GM10266 (cell line): ENCODE measurements at regions not wholly inside any gene's neighbourhood (a gene's known extent, or its start where the extent isn't known, plus 50 kb on each side); places are given as distances from the start of the nearest gene placed in this dataset.

Source experiments
- DNase-seq: peaks from one replicate; pipeline ENCODE4 v3.0.0; 2012; ENCODE audit errors: extremely low spot score
- TF ChIP-seq, protein P1 (sequence below): IDR thresholded peaks from 2 replicates; pipeline ENCODE4 v1.5.1; 2012; ENCODE audit warnings: mild to moderate bottlenecking, low read depth; ENCODE audit not compliant: control insufficient read depth, insufficient read depth; ENCODE audit errors: missing control alignments

DNA sequence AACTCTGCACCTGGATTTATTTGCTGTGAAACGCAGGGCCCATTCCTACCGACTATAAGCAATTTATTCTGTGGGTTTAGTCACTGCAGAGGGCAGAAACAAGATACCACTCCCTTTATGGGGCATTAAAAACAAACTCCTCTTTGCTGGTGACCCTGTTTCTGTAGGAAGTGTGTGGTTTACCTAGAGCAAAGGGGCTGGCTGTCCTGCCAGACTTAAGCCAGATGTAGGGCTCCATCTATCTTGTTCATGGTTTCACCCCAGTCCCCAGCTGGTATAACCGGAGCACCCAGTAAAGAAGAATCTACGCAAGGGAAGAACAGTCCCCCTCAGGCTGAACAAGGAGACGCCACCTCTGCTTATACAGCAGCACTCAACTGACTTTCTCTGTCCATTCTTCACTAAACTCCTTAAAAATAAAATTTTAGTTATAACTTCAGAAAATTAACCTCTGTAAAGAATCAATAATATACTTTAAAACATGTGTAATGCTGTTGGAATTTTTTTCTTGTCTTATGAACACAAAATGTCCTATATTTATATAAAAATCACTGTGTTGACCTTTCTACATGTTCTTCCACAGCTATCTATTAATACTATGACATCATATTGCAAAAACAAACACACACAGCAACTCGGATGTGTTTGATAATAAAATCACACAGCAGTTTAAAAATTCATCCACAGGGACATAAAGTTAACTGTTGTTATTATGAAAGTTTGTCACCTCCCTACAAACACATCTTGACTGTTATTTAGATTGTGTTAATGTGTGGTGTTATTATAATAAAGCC, 126.1 kb upstream of the RPS6KA2 start:
- TF ChIP-seq, protein P1, sequence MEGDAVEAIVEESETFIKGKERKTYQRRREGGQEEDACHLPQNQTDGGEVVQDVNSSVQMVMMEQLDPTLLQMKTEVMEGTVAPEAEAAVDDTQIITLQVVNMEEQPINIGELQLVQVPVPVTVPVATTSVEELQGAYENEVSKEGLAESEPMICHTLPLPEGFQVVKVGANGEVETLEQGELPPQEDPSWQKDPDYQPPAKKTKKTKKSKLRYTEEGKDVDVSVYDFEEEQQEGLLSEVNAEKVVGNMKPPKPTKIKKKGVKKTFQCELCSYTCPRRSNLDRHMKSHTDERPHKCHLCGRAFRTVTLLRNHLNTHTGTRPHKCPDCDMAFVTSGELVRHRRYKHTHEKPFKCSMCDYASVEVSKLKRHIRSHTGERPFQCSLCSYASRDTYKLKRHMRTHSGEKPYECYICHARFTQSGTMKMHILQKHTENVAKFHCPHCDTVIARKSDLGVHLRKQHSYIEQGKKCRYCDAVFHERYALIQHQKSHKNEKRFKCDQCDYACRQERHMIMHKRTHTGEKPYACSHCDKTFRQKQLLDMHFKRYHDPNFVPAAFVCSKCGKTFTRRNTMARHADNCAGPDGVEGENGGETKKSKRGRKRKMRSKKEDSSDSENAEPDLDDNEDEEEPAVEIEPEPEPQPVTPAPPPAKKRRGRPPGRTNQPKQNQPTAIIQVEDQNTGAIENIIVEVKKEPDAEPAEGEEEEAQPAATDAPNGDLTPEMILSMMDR: no peak
- DNase-seq: no peak

DNA sequence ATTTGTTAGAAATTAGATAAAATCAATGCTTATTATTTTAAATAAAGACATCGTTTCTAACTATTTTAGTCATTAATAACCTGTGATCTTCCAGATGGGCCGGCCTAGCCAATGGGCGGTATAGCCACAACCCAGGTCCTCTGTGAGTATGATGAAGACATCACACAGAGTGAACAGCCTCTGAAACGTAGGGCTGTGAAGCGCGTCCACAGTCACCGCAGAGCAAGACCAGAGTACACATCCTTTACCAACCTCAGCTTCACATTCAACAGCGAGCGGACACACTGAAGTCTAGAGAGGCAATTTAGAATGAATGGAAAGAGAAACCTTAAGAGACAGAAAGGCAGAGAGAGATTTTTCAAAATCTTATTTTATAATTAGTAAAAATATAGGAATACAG, 125.0 kb upstream of the RPS6KA2 start:
- peak; percentile 77 for DNase-seq
- TF ChIP-seq, protein P1: no peak

DNA sequence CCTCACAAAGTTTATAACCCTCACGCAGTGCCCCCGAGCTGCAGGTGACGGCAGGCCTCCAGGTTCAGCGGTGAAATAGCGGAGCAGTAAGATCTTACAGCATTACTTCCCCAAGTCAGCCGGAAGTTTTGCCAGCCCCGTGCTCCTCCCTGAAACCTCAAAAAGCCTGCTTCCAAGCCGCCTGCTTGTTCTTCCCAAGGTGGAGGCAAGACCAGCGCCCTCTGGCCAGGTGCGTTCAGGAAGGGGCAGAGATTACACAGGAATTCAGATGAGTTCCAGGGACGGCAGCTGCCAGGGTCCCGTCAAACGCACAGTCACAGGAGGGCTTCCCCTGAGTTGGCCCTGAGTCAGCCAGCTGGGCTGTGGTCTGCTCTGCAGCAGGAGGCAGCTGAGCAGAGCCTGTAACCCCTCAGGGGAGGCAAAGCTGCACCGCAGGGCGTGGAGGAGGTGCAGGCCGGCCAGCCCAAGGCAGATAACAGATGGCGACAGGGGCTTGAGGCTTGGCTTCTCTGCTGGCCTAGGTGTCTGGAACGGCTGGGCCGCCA, 124.1 kb upstream of the RPS6KA2 start:
- peak; percentile 45 for DNase-seq
- TF ChIP-seq, protein P1: no peak

DNA sequence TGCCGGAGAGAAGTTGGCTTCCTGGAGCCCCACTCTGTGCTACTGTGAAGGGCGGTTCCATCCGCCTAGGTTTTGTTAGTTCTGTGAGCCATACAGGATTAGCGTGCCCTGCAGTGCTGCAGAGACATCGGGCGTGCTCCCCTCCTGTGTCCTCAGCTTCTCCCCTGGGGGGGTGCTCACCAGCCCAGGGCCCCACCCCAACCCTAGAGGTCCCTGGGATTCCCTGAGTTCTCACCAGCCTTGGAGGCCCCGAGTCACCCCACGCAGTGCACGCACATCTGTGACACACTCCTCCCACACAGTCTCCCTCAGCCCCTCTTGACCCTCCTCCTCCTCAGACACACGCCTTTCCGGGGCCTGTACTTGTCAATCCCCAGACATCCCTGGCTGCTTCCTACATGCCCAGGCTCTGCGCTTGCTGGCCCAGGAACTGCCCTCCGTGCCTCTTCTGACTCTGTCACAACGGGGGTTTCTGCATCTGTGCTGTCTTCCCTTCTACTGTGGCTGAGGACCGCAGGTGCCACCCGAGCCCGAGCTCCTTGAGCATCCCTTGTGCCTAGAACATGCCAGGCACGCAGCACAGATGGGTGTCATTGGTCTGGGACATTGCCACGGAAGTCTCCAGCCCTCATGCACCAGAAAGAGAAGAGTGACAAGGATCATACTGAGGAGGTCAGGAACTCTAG, 123.2 kb upstream of the RPS6KA2 start:
- TF ChIP-seq, protein P1: no peak
- DNase-seq: no peak

DNA sequence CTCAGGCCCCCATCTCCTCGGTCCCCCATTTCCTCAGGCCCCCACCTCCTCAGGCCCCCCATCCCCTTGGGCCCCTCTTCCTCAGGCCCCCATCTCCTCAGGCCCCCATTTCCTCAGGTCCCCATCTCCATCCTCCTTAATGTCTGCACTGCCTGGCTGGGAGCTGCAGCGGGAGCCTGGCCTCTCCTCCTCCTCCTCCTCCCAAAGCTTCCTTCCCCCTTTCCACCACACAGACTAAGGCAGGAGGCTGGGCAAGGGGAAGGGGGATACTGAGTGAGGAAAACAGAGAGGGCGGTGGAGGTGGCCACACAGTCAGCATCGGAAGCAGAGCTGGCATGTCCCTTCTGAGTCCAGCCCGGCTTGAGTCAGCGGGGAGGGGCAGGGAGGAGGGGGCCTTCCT, 122.6 kb upstream of the RPS6KA2 start:
- DNase-seq: no peak
- TF ChIP-seq, protein P1: no peak

DNA sequence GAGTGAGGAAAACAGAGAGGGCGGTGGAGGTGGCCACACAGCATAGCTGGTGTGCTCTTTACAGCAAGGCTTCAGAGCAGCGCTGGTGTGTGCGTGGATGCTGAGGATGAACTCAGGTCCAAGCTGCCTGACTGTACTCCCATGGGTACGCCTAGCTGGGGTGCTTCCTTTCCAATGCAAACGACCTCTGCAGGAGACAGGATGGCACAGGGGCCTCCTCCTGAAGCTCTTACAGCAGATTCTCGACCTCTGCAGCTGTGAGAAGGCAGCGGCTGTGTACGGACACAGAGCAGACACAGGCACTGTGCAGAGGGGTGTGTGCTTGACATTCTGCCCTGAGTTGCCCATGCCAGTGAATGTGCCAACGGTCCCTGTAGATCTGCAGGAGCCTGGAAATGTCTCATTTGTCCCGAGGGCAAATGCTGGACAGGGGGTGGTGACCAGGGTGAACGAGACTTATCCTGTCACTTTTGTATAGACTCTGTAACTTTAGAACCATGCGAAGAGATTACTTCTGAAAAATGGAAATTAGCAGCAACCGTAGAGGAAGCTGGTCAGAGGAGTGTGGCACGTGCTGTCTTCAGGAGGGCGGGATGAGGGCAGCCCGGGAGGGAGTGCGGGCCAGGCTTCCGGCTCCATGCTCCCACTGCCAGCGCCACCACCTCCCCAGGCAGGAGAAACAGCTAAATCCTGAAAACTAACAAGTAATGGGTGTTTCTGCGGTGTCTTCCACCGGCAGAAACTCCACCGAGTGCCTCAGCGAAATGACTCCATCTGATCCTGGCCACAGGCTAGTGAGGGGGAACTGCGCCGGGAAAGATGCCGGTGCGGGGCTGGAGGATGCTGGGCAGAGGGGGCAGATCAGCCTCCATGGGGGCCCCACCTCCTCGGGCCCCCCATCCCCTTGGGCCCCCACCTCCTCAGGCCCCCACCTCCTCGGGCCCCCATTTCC, 120.9 kb upstream of the RPS6KA2 start:
- no peak for DNase-seq
- TF ChIP-seq, protein P1: no peak
